IMR-90 (cell line): ENCODE measurements at regions not wholly inside any gene's neighbourhood (a gene's known extent, or its start where the extent isn't known, plus 50 kb on each side); places are given as distances from the start of the nearest gene placed in this dataset.

Experiments used
- ATAC-seq: fragments of 200-7000 bp; cut with Tn5 transposase; 2 replicates; pipeline ENCODE4 v1.9.1; 2020; ENCODE audit warnings: low read depth, mild to moderate bottlenecking, moderate library complexity
- BruUV-seq: library from RNA; stranded (reverse); fragments of 400-500 nt; replicated peaks from 2 replicates; lab custom pipeline; 2021; lab: Mats Ljungman, UMichigan
- CTCF ChIA-PET: fragments of 300-600 bp; formaldehyde crosslinking; extraction: SDS; loops from one replicate; lab custom pipeline; 2021; ENCODE audit warnings: antibody characterized with exemption; lab: Yijun Ruan, JAX
- POLR2A ChIA-PET: fragments of 300-600 bp; sonication (Branson Sonifier 250); formaldehyde crosslinking; loops from one replicate; lab custom pipeline; 2022; ENCODE audit warnings: antibody characterized with exemption; ENCODE audit not compliant: unreplicated experiment; lab: Charles Lee
- DNase-seq: peaks from one replicate; pipeline ENCODE4 v3.0.0; 2013
- H2AFZ ChIP-seq: replicated peaks from 2 replicates; pipeline ENCODE3; 2013; ENCODE audit warnings: low read length, mild to moderate bottlenecking; ENCODE audit not compliant: poor library complexity
- H2AK5ac ChIP-seq: 2 replicates; pipeline ENCODE4 v1.6.1; 2013; ENCODE audit warnings: low read depth, low read length, inconsistent platforms
- H2AK9ac ChIP-seq: replicated peaks from 2 replicates; pipeline ENCODE3; 2013; ENCODE audit warnings: mild to moderate bottlenecking, low read depth, low read length, moderate library complexity; ENCODE audit not compliant: poor library complexity
- H2BK120ac ChIP-seq: 2 replicates; pipeline ENCODE4 v1.6.1; 2013; ENCODE audit warnings: low read depth, low read length, inconsistent platforms
- H2BK15ac ChIP-seq: 3 replicates; pipeline ENCODE4 v1.6.1; 2013; ENCODE audit warnings: low read depth, low read length, inconsistent platforms
- H2BK20ac ChIP-seq: 2 replicates; pipeline ENCODE4 v1.6.1; 2013; ENCODE audit warnings: low read depth, mild to moderate bottlenecking, inconsistent platforms, low read length, moderate library complexity
- H2BK5ac ChIP-seq: 2 replicates; pipeline ENCODE4 v1.6.1; 2013; ENCODE audit warnings: mild to moderate bottlenecking, low read depth, low read length, inconsistent platforms; ENCODE audit not compliant: poor library complexity, severe bottlenecking
- H3K14ac ChIP-seq: replicated peaks from 2 replicates; pipeline ENCODE4 v1.6.1; 2013; ENCODE audit warnings: low read depth, low read length, inconsistent platforms
- H3K18ac ChIP-seq: 2 replicates; pipeline ENCODE4 v1.6.1; 2013; ENCODE audit warnings: low read depth, low read length, control low read depth
- H3K23ac ChIP-seq: 2 replicates; pipeline ENCODE4 v1.6.1; 2013; ENCODE audit warnings: low read depth, low read length, inconsistent platforms
- H3K27ac ChIP-seq: 2 replicates; pipeline ENCODE4 v1.5.1; 2013; ENCODE audit warnings: mild to moderate bottlenecking, control low read depth, low read length; ENCODE audit not compliant: insufficient read depth
- H3K27me3 ChIP-seq: 2 replicates; pipeline ENCODE4 v1.6.1; 2013; ENCODE audit warnings: low read length; ENCODE audit not compliant: control insufficient read depth, insufficient read depth
- H3K36me3 ChIP-seq: 2 replicates; pipeline ENCODE4 v1.6.1; 2013; ENCODE audit warnings: low read length, mixed read lengths; ENCODE audit not compliant: control insufficient read depth, insufficient read depth
- H3K4ac ChIP-seq: 2 replicates; pipeline ENCODE4 v1.6.1; 2013; ENCODE audit warnings: low read depth, low read length, inconsistent platforms
- H3K4me1 ChIP-seq: 2 replicates; pipeline ENCODE4 v1.6.1; 2013; ENCODE audit warnings: low read length, mixed read lengths; ENCODE audit not compliant: control insufficient read depth, insufficient read depth
- H3K4me2 ChIP-seq: 2 replicates; pipeline ENCODE4 v1.6.1; 2013; ENCODE audit warnings: low read depth, mild to moderate bottlenecking, control low read depth, low read length, moderate library complexity
- H3K4me3 ChIP-seq: 2 replicates; pipeline ENCODE4 v1.5.1; 2013; ENCODE audit warnings: low read depth, mild to moderate bottlenecking, control low read depth, low read length, moderate library complexity; ENCODE audit not compliant: insufficient read depth
- H3K56ac ChIP-seq: 2 replicates; pipeline ENCODE4 v1.6.1; 2013; ENCODE audit warnings: low read length, inconsistent platforms; ENCODE audit not compliant: insufficient read depth; ENCODE audit errors: extremely low read depth
- H3K79me1 ChIP-seq, 2 experiments: 2 replicates each; pipeline ENCODE4 v1.6.1; 2013; ENCODE audit warnings: low read length in 2 of 2, inconsistent platforms in 1 of 2, low read depth in 1 of 2
- H3K9ac ChIP-seq: 2 replicates; pipeline ENCODE4 v1.6.1; 2013; ENCODE audit warnings: low read depth, low read length, control low read depth
- H3K9me1 ChIP-seq: 2 replicates; pipeline ENCODE4 v1.6.1; 2013; ENCODE audit warnings: low read length, inconsistent platforms; ENCODE audit not compliant: insufficient read depth
- H3K9me3 ChIP-seq: 2 replicates; pipeline ENCODE4 v1.6.1; 2013; ENCODE audit warnings: low read length; ENCODE audit not compliant: control insufficient read depth, insufficient read depth
- H4K20me1 ChIP-seq: 2 replicates; pipeline ENCODE4 v1.6.1; 2013; ENCODE audit warnings: low read length, inconsistent platforms; ENCODE audit not compliant: insufficient read depth
- H4K5ac ChIP-seq: 2 replicates; pipeline ENCODE4 v1.6.1; 2013; ENCODE audit warnings: mild to moderate bottlenecking, low read depth, low read length, control low read depth
- H4K8ac ChIP-seq, 2 experiments: 2 replicates each; pipeline ENCODE4 v1.6.1; 2013; ENCODE audit warnings: low read depth in 2 of 2, low read length in 2 of 2, control low read depth in 1 of 2, inconsistent platforms in 1 of 2
- H4K91ac ChIP-seq: 2 replicates; pipeline ENCODE4 v1.6.1; 2013; ENCODE audit warnings: low read depth, low read length, inconsistent platforms; ENCODE audit not compliant: insufficient read depth
- BHLHE40 ChIP-seq: fragments of 150-350 bp; IDR thresholded peaks from 2 replicates; pipeline ENCODE4 v1.6.1; 2016; ENCODE audit warnings: mild to moderate bottlenecking, low read depth, low read length
- CEBPB ChIP-seq: IDR thresholded peaks from 2 replicates; pipeline ENCODE4 v1.6.1; 2012; ENCODE audit warnings: low read depth, low read length, improper control_type of control experiment
- CHD1 ChIP-seq: IDR thresholded peaks from 2 replicates; pipeline ENCODE4 v1.6.1; 2012; ENCODE audit warnings: low read depth, low read length, improper control_type of control experiment
- CTCF ChIP-seq: conservative IDR thresholded peaks from 2 replicates; pipeline ENCODE4 v1.5.1; 2012; ENCODE audit warnings: mild to moderate bottlenecking, low read depth, low read length, improper control_type of control experiment
- ELK1 ChIP-seq: fragments of 150-350 bp; IDR thresholded peaks from 2 replicates; pipeline ENCODE4 v1.6.1; 2016; ENCODE audit warnings: low read depth, mild to moderate bottlenecking, low read length, moderate library complexity, borderline replicate concordance
- FOS ChIP-seq: fragments of 150-350 bp; IDR thresholded peaks from 2 replicates; pipeline ENCODE4 v1.6.1; 2016; ENCODE audit warnings: low read depth, low read length
- MAFK ChIP-seq: IDR thresholded peaks from 2 replicates; pipeline ENCODE4 v1.6.1; 2012; ENCODE audit warnings: low read depth, low read length, improper control_type of control experiment
- MAZ ChIP-seq: IDR thresholded peaks from 2 replicates; pipeline ENCODE4 v1.6.1; 2012; ENCODE audit warnings: low read depth, mild to moderate bottlenecking, low read length, improper control_type of control experiment, moderate library complexity, borderline replicate concordance
- MXI1 ChIP-seq: IDR thresholded peaks from 2 replicates; pipeline ENCODE4 v1.6.1; 2012; ENCODE audit warnings: low read depth, mild to moderate bottlenecking, low read length, moderate library complexity, borderline replicate concordance
- NFE2L2 ChIP-seq: fragments of 150-350 bp; IDR thresholded peaks from 2 replicates; pipeline ENCODE4 v1.6.1; 2016; ENCODE audit warnings: low read depth, mild to moderate bottlenecking, low read length
- POLR2A ChIP-seq: IDR thresholded peaks from 2 replicates; pipeline ENCODE4 v1.6.1; 2012; ENCODE audit warnings: mild to moderate bottlenecking, low read depth, low read length
- RAD21 ChIP-seq: IDR thresholded peaks from 2 replicates; pipeline ENCODE4 v1.6.1; 2012; ENCODE audit warnings: low read length, improper control_type of control experiment
- RCOR1 ChIP-seq: IDR thresholded peaks from 2 replicates; pipeline ENCODE4 v1.6.1; 2012; ENCODE audit warnings: mild to moderate bottlenecking, low read length, improper control_type of control experiment; ENCODE audit not compliant: insufficient replicate concordance
- RFX5 ChIP-seq: IDR thresholded peaks from 2 replicates; pipeline ENCODE4 v1.8.0; 2012; ENCODE audit warnings: low read depth, mild to moderate bottlenecking, low read length, moderate library complexity
- SMC3 ChIP-seq: fragments of 150-350 bp; IDR thresholded peaks from 2 replicates; pipeline ENCODE4 v1.6.1; 2016; ENCODE audit warnings: low read depth, mild to moderate bottlenecking, antibody characterized with exemption, low read length, moderate library complexity
- USF2 ChIP-seq: fragments of 150-350 bp; IDR thresholded peaks from 2 replicates; pipeline ENCODE4 v1.6.1; 2017; ENCODE audit warnings: mild to moderate bottlenecking, antibody characterized with exemption, low read length, low read depth
- WGBS, 2 experiments: methylation state at CpG; one replicate each; pipeline versions ENCODE4 v1.1.5 to v1.1.7; 2013; ENCODE audit warnings: missing lambda C conversion rate in 2 of 2; ENCODE audit not compliant: insufficient read length in 1 of 2; ENCODE audit errors: extremely low coverage in 2 of 2; 5-methylcytosine and 5-hydroxymethylcytosine counted together
- dilution Hi-C: fragments of 300-500 bp; cut with HindIII; formaldehyde crosslinking; loops from one replicate; pipeline ENCODE4 v1.14.3; 2018; ENCODE audit warnings: low sequenced_read_pairs; ENCODE audit not compliant: unreplicated experiment
- in situ Hi-C: fragments of 300-500 bp; cut with MboI; formaldehyde crosslinking; loops from 3 replicates; pipeline ENCODE4 v1.14.3; 2019; ENCODE audit warnings: low sequenced_read_pairs, inconsistent platforms, mixed read lengths
- intact Hi-C: fragments of 100-400 bp; cut with micrococcal nuclease; formaldehyde crosslinking; loops from 2 replicates; pipeline ENCODE4 v1.10.0; 2022

GRCh38 chr1:56310945-56311344, 268.4 kb downstream of the PLPP3 start:
- no peak for ATAC-seq
- no peak for DNase-seq
- H3K18ac ChIP-seq: no peak overlapping the region
- no TSS peak for BruUV-seq
- intact Hi-C loops (no loop called here), in situ Hi-C loops (no loop called here), dilution Hi-C loops (no loop called here)
- H3K4ac ChIP-seq: no peak overlapping the region
- no peak overlapping the region for H3K4me3 ChIP-seq
- no peaks in the 10 kb centered on the region; the same call in 1 of the 2 replicates for H3K9me1 ChIP-seq
- H3K14ac ChIP-seq: no peak overlapping the region
- no peak overlapping the region for H2AK9ac ChIP-seq
- H4K20me1 ChIP-seq: no peaks in the 10 kb centered on the region
- H3K79me1 ChIP-seq: no peaks in the 10 kb centered on the region
- H4K91ac ChIP-seq: no peak overlapping the region
- ChIA-PET POLR2A (no interaction called here), CTCF (no interaction called here)
- H3K23ac ChIP-seq: no peak overlapping the region
- no peak overlapping the region for H3K4me2 ChIP-seq
- peaks cover 6% of the 10 kb centered on the region for H3K9me3 ChIP-seq
- WGBS, 2 experiments: 71% methylated on average over 1 of the region's 3 CpGs; no CpG with 5 or more reads in 1 of the 2 experiments
- H2BK20ac ChIP-seq: no peak overlapping the region
- H2AK5ac ChIP-seq: no peak overlapping the region
- TF ChIP-seq RCOR1: no peak
- TF ChIP-seq FOS: no peak
- no peak for TF ChIP-seq RFX5
- no peak for TF ChIP-seq MAFK
- no peak for TF ChIP-seq BHLHE40
- TF ChIP-seq CTCF: no peak
- no peak for TF ChIP-seq SMC3
- TF ChIP-seq ELK1: no peak
- TF ChIP-seq NFE2L2: no peak
- TF ChIP-seq MXI1: no peak
- TF ChIP-seq CHD1: no peak
- no peak for TF ChIP-seq POLR2A
- no peak for TF ChIP-seq MAZ
- TF ChIP-seq USF2: no peak
- no peak for TF ChIP-seq CEBPB
- TF ChIP-seq RAD21: no peak
- H2AFZ ChIP-seq: no peak overlapping the region
- H2BK15ac ChIP-seq: no peak overlapping the region
- no peak overlapping the region for H3K27ac ChIP-seq
- H3K4me1 ChIP-seq: no peaks in the 10 kb centered on the region
- no peak overlapping the region for H4K5ac ChIP-seq
- H3K56ac ChIP-seq: no peak overlapping the region
- no peak overlapping the region for H3K9ac ChIP-seq
- no peaks in the 10 kb centered on the region for H3K27me3 ChIP-seq
- no peak overlapping the region for H2BK5ac ChIP-seq
- no peak overlapping the region for H2BK120ac ChIP-seq
- H4K8ac ChIP-seq: no peak overlapping the region
- no peaks in the 10 kb centered on the region for H3K36me3 ChIP-seq
